ENCODE measurements at regions not wholly inside any gene's neighbourhood (a gene's known extent, or its start where the extent isn't known, plus 50 kb on each side); places are given as distances from the start of the nearest gene placed in this dataset.

DNA sequence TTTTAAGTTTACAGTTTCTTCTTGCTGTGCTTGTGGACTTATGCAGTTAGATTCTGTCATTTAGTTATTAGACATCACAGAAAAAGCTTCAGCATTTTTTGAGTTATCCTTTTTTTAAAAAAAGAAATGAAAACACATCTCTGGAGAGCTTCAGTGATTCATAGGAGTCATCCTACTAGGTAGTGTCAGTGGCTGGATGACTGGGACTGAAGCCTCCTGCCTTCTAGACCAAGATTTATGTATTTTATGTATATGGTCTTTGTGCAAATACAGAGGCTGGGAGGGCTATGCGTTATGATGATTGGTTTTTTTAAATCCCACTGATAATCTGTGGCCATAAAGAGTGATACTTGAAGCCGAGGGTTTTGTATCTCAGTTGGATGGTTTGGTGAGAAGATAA is 125.9 kb upstream of the JAG1 start:
- H3K4me2 ChIP-seq (ENCODE audit: low read length): no peak overlapping the region
- TF ChIP-seq EZH2 (IDR thresholded peaks at IDR 0.05; ENCODE audit: borderline replicate concordance, insufficient read depth, low read length, poor library complexity, severe bottlenecking) (no peak), REST (IDR thresholded peaks at IDR 0.05; ENCODE audit: borderline replicate concordance) (no peak), EP300 (conservative IDR thresholded peaks at IDR 0.05; ENCODE audit: poor library complexity, severe bottlenecking) (no peak), TAF1 (IDR thresholded peaks at IDR 0.05; ENCODE audit: low read depth) (no peak), RAD21 (conservative IDR thresholded peaks at IDR 0.05) (no peak), SMC3 (conservative IDR thresholded peaks at IDR 0.05; ENCODE audit: poor library complexity) (no peak), MXI1 (conservative IDR thresholded peaks at IDR 0.05; ENCODE audit: poor library complexity, severe bottlenecking) (no peak), POLR2AphosphoS5 (IDR thresholded peaks at IDR 0.05) (no peak)
- TF ChIP-seq, protein P1, sequence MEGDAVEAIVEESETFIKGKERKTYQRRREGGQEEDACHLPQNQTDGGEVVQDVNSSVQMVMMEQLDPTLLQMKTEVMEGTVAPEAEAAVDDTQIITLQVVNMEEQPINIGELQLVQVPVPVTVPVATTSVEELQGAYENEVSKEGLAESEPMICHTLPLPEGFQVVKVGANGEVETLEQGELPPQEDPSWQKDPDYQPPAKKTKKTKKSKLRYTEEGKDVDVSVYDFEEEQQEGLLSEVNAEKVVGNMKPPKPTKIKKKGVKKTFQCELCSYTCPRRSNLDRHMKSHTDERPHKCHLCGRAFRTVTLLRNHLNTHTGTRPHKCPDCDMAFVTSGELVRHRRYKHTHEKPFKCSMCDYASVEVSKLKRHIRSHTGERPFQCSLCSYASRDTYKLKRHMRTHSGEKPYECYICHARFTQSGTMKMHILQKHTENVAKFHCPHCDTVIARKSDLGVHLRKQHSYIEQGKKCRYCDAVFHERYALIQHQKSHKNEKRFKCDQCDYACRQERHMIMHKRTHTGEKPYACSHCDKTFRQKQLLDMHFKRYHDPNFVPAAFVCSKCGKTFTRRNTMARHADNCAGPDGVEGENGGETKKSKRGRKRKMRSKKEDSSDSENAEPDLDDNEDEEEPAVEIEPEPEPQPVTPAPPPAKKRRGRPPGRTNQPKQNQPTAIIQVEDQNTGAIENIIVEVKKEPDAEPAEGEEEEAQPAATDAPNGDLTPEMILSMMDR (IDR thresholded peaks at IDR 0.05; ENCODE audit: poor library complexity, severe bottlenecking): no peak
- no peaks in the 10 kb centered on the region for H3K79me2 ChIP-seq (replicated peaks; ENCODE audit: insufficient read depth, low read length)
- H2AFZ ChIP-seq (ENCODE audit: low read depth, low read length): no peak overlapping the region
- H3K27me3 ChIP-seq (ENCODE audit: insufficient read depth, low read depth, low read length): no peaks in the 10 kb centered on the region
- H3K9ac ChIP-seq (ENCODE audit: low read length): no peak overlapping the region
- no peaks in the 10 kb centered on the region for H3K36me3 ChIP-seq (ENCODE audit: insufficient read depth, low read length)
- no peak overlapping the region for H3K27ac ChIP-seq (ENCODE audit: low read length)
- H4K20me1 ChIP-seq (ENCODE audit: insufficient read depth): no peaks in the 10 kb centered on the region
- H3K4me3 ChIP-seq (ENCODE audit: low read length): no peak overlapping the region
- H3F3A ChIP-seq (ENCODE audit: insufficient read depth, low read length, poor library complexity, severe bottlenecking): no peaks in the 10 kb centered on the region
- no peaks in the 10 kb centered on the region for H3K9me3 ChIP-seq (ENCODE audit: low read length)
- no peaks in the 10 kb centered on the region for H3K9me2 ChIP-seq (ENCODE audit: insufficient read depth, low read length)

DNA sequence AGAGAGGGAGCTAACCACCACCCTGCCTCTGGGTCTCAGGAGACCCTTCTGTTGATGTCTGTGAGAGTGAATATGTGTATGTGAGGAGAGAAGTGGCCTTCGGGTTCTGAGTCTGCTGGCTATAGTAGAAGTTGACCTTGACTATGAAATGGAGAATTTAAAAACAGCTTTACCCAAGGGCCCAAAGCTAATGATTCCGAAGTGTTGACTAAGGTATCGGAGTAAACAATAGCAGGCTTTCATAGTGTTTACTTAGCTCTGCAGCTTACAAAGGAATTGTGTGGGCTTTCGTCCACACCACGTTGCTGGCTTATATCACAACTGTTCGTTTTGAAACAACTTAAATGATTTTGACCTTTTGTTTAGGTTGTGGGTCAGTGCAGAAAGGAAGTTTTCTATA is 126.5 kb upstream of the JAG1 start:
- no peaks in the 10 kb centered on the region for H3K9me2 ChIP-seq (ENCODE audit: insufficient read depth, low read length)
- no peaks in the 10 kb centered on the region for H4K20me1 ChIP-seq (ENCODE audit: insufficient read depth)
- H3K27ac ChIP-seq (ENCODE audit: low read length): no peak overlapping the region
- H3K9me3 ChIP-seq (ENCODE audit: low read length): no peaks in the 10 kb centered on the region
- no peak overlapping the region for H3K9ac ChIP-seq (ENCODE audit: low read length)
- no peak overlapping the region for H3K4me2 ChIP-seq (ENCODE audit: low read length)
- H3K79me2 ChIP-seq (replicated peaks; ENCODE audit: insufficient read depth, low read length): no peaks in the 10 kb centered on the region
- H3K4me3 ChIP-seq (ENCODE audit: low read length): no peak overlapping the region
- no peak for TF ChIP-seq RAD21 (conservative IDR thresholded peaks at IDR 0.05)
- TF ChIP-seq, protein P1 (IDR thresholded peaks at IDR 0.05; ENCODE audit: poor library complexity, severe bottlenecking): no peak
- no peak for TF ChIP-seq EZH2 (IDR thresholded peaks at IDR 0.05; ENCODE audit: borderline replicate concordance, insufficient read depth, low read length, poor library complexity, severe bottlenecking)
- no peak for TF ChIP-seq EP300 (conservative IDR thresholded peaks at IDR 0.05; ENCODE audit: poor library complexity, severe bottlenecking)
- no peak for TF ChIP-seq REST (IDR thresholded peaks at IDR 0.05; ENCODE audit: borderline replicate concordance)
- TF ChIP-seq POLR2AphosphoS5 (IDR thresholded peaks at IDR 0.05): no peak
- no peak for TF ChIP-seq TAF1 (IDR thresholded peaks at IDR 0.05; ENCODE audit: low read depth)
- no peak for TF ChIP-seq MXI1 (conservative IDR thresholded peaks at IDR 0.05; ENCODE audit: poor library complexity, severe bottlenecking)
- no peak for TF ChIP-seq SMC3 (conservative IDR thresholded peaks at IDR 0.05; ENCODE audit: poor library complexity)
- H2AFZ ChIP-seq (ENCODE audit: low read depth, low read length): no peak overlapping the region
- no peaks in the 10 kb centered on the region for H3K27me3 ChIP-seq (ENCODE audit: insufficient read depth, low read depth, low read length)
- H3K36me3 ChIP-seq (ENCODE audit: insufficient read depth, low read length): no peaks in the 10 kb centered on the region
- H3F3A ChIP-seq (ENCODE audit: insufficient read depth, low read length, poor library complexity, severe bottlenecking): no peaks in the 10 kb centered on the region

Data from neural cell (in vitro differentiated cells).